ENCODE measurements at regions not wholly inside any gene's neighbourhood (a gene's known extent, or its start where the extent isn't known, plus 50 kb on each side); places are given as distances from the start of the nearest gene placed in this dataset.

DNA sequence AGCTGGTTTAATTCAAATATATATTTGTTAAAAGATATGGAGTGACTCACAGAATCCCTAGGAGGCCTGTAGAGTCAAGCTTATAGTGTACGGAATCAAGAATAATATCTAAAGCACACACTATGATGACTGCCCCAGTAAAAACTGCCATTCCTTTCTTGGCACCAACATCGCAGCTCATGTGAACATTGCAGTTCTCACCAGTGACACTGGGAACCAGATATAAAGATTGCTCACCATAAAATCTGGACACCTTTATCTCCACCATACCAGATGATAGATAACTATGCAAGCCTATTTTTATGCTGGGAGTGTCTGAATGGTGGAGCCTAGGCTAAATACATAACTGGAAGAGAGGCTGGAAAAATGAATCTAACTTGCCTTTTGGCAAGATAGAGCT lies 463.9 kb upstream of the TBX3 start:
- Mint-ChIP-seq H3K27ac (no peak overlapping the region), H3K4me3 (no peak overlapping the region), H3K27me3 (ENCODE audit: low read depth) (peaks cover 5% of the 10 kb centered on the region), H3K36me3 (ENCODE audit: low read depth) (no peaks in the 10 kb centered on the region), H3K9me3 (peaks cover 16% of the 10 kb centered on the region), H3K4me1 (no peaks in the 10 kb centered on the region)
- TF ChIP-seq, protein P1, sequence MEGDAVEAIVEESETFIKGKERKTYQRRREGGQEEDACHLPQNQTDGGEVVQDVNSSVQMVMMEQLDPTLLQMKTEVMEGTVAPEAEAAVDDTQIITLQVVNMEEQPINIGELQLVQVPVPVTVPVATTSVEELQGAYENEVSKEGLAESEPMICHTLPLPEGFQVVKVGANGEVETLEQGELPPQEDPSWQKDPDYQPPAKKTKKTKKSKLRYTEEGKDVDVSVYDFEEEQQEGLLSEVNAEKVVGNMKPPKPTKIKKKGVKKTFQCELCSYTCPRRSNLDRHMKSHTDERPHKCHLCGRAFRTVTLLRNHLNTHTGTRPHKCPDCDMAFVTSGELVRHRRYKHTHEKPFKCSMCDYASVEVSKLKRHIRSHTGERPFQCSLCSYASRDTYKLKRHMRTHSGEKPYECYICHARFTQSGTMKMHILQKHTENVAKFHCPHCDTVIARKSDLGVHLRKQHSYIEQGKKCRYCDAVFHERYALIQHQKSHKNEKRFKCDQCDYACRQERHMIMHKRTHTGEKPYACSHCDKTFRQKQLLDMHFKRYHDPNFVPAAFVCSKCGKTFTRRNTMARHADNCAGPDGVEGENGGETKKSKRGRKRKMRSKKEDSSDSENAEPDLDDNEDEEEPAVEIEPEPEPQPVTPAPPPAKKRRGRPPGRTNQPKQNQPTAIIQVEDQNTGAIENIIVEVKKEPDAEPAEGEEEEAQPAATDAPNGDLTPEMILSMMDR (IDR thresholded peaks at IDR 0.05; ENCODE audit: unreplicated experiment in 3 of 3), result no peak

DNA sequence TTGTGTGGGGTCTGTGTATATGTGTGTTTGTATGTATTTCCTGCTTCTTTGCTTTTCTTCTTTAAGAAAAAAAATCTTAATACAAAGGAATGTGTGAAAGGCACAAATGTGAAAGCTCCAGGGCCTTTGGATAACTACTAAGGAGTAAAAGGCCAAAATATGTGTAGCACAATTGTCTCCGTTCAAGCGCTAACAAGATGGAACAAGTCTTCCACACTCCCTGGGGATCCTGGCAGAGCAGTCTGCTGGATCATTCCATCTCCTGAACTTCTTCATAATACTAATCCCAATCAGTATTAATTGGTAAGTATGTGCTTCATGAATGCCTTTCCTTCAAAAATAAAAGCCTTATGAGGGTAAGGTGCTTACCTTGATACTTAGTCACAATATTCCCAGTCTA lies 462.5 kb upstream of the TBX3 start:
- Mint-ChIP-seq H3K36me3 (ENCODE audit: low read depth) (no peaks in the 10 kb centered on the region), H3K9me3 (peaks cover 18% of the 10 kb centered on the region), H3K27ac (no peak overlapping the region), H3K4me3 (no peak overlapping the region), H3K4me1 (no peaks in the 10 kb centered on the region), H3K27me3 (ENCODE audit: low read depth) (peaks cover 5% of the 10 kb centered on the region)
- TF ChIP-seq, protein P1 (IDR thresholded peaks at IDR 0.05; ENCODE audit: unreplicated experiment in 3 of 3), result no peak

DNA sequence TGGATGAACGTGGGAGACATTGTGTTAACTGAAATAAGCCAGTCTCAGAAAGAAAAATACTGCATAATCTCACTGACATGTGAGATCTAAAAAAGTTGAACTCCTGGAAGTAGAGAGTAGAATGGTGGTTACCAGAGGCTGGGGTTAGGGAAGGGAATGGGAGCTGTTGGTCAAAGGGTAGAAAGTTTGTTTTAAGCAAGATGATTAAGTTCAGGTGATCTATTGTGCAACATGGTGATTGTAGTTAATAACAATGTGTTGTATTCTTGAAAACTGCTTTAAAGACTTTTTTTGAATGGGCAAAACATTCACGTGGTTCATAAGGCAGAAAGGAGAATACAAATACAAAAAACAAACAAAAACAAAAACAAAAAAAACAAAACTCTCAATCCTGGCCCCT lies 460.4 kb upstream of the TBX3 start:
- Mint-ChIP-seq H3K4me1 (no peaks in the 10 kb centered on the region), H3K27me3 (ENCODE audit: low read depth) (peaks cover 5% of the 10 kb centered on the region), H3K4me3 (no peak overlapping the region), H3K27ac (no peak overlapping the region), H3K9me3 (peaks cover 18% of the 10 kb centered on the region), H3K36me3 (ENCODE audit: low read depth) (no peaks in the 10 kb centered on the region)
- TF ChIP-seq, protein P1 (IDR thresholded peaks at IDR 0.05; ENCODE audit: unreplicated experiment in 3 of 3), result no peak

DNA sequence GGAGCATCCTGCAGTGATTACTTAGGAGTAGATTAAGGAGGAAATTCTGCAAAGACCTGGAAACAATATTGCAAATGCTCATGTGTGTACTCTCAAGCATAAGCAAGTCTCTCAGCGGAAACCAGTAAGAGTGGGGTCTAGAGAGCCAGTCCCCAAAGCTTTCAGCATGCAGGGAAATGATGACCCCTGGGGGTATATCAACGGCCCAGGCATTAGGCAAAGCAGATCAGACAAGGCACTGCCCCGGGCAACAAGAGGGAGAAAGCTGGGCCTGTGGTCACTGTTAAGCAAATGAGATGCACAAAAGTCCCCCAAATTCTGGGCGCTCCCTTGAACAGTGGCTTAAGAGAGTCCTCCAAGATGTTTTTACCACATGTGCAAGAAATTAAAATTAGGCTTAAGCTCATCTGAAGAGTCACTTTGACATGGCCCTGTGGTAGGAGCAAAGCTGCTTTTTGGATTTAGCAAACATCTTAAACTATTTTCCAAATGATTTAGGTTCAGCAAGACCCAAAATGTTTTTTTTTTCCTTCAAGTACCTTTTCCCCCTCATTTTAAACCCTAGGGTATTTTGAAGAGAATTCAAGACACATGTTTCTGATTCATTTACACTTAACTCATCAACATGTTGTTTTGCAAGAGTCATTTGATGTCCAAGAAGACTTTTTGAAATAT lies 457.1 kb upstream of the TBX3 start:
- no peak overlapping the region for H3K4me3 Mint-ChIP-seq
- H3K4me1 Mint-ChIP-seq, result peaks cover 4% of the 10 kb centered on the region
- no peaks in the 10 kb centered on the region for H3K36me3 Mint-ChIP-seq (ENCODE audit: low read depth)
- TF ChIP-seq, protein P1 (IDR thresholded peaks at IDR 0.05; ENCODE audit: unreplicated experiment in 3 of 3), result no peak
- peaks cover 5% of the 10 kb centered on the region for H3K27me3 Mint-ChIP-seq (ENCODE audit: low read depth)
- peaks cover 18% of the 10 kb centered on the region for H3K9me3 Mint-ChIP-seq
- H3K27ac Mint-ChIP-seq, result no peak overlapping the region

DNA sequence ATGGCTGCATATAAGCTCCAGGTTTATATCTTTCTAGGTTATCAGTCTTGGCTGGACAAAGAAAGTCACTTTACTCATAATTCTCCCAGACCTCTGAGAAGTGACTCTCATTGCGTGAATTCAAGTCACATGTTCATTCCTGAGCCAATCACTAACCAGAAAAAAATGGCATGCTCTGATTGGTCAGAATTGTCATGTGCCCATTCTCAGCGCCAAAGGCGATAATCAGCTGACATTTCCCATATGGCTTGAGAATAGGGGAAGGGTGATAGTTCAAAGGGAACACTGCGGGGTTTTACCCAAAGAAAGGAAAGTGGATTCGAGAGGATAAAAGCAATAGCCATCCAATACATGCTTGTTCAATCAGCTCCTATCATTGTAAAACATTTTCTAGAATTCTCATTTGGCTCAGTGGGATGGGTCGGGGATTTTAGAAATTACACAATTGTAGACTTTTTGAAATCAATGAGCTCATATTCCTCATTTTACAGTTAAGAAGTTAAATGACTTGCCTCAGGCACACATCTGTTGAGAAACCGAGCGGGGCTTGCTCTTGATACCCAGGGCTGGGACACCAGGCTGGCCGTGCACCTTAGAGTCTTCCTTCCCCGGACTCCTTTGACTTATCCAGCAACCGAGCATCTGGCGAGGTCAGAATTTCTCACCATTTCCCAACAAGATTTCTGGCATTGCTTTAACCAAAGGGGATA lies 454.0 kb upstream of the TBX3 start:
- H3K27ac Mint-ChIP-seq, result no peak overlapping the region

More for the DNA sequence above, 454.0 kb upstream of the TBX3 start:
- Mint-ChIP-seq H3K27me3 (ENCODE audit: low read depth) (peaks cover 5% of the 10 kb centered on the region), H3K4me1 (peaks cover 11% of the 10 kb centered on the region), H3K9me3 (peaks cover 5% of the 10 kb centered on the region), H3K36me3 (ENCODE audit: low read depth) (no peaks in the 10 kb centered on the region), H3K4me3 (no peak overlapping the region)
- TF ChIP-seq, protein P1 (IDR thresholded peaks at IDR 0.05; ENCODE audit: unreplicated experiment in 3 of 3), result no peak
